ENCODE measurements at regions not wholly inside any gene's neighbourhood (a gene's known extent, or its start where the extent isn't known, plus 50 kb on each side); places are given as distances from the start of the nearest gene placed in this dataset.

GRCh38 chr2:17302281-17302680, 216.0 kb downstream of the RAD51AP2 start:
- DNase-seq: no peak

GRCh38 chr2:17301437-17301836, 216.8 kb downstream of the RAD51AP2 start:
- DNase-seq: no peak

GRCh38 chr2:17299891-17300540, 218.2 kb downstream of the RAD51AP2 start:
- DNase-seq: no peak

- no peak for DNase-seq
Observed at GRCh38 chr2:17298453-17298852, 219.8 kb downstream of the RAD51AP2 start.

- no peak for DNase-seq
Observed at GRCh38 chr2:17296686-17297085, 221.6 kb downstream of the RAD51AP2 start.

- no peak for DNase-seq
Observed at GRCh38 chr2:17289669-17290068, 228.6 kb downstream of the RAD51AP2 start.

- no peak for DNase-seq
Observed at GRCh38 chr2:17287183-17287582, 231.1 kb downstream of the RAD51AP2 start.

- DNase-seq: no peak
Observed at GRCh38 chr2:17282826-17283225, 235.4 kb downstream of the RAD51AP2 start.

GRCh38 chr2:17282245-17282644, 236.0 kb downstream of the RAD51AP2 start:
- no peak for DNase-seq

GRCh38 chr2:17276220-17276619, 242.0 kb downstream of the RAD51AP2 start:
- no peak for DNase-seq

GRCh38 chr2:17272652-17273525, 245.4 kb downstream of the RAD51AP2 start:
- DNase-seq: no peak

GRCh38 chr2:17272170-17272569, 246.1 kb downstream of the RAD51AP2 start:
- DNase-seq: no peak

GRCh38 chr2:17271416-17271815, 246.8 kb downstream of the RAD51AP2 start:
- DNase-seq: no peak

GRCh38 chr2:17270894-17271293, 247.3 kb downstream of the RAD51AP2 start:
- DNase-seq: no peak

- no peak for DNase-seq
Observed at GRCh38 chr2:17263570-17263968, 254.7 kb downstream of the RAD51AP2 start.

- DNase-seq: no peak
Observed at GRCh38 chr2:17262854-17263569, 255.2 kb downstream of the RAD51AP2 start.

- DNase-seq: no peak
Observed at GRCh38 chr2:17259613-17260012, 258.6 kb downstream of the RAD51AP2 start.

- no peak for DNase-seq
Observed at GRCh38 chr2:17258861-17259260, 259.4 kb downstream of the RAD51AP2 start.

- DNase-seq: no peak
Observed at GRCh38 chr2:17257189-17257909, 260.9 kb downstream of the RAD51AP2 start.

- DNase-seq: no peak
Observed at GRCh38 chr2:17255071-17255470, 263.2 kb downstream of the RAD51AP2 start.

GRCh38 chr2:17254421-17254820, 263.8 kb downstream of the RAD51AP2 start:
- DNase-seq: no peak

- DNase-seq: no peak
Observed at GRCh38 chr2:17252258-17252657, 266.0 kb downstream of the RAD51AP2 start.

- no peak for DNase-seq
Observed at GRCh38 chr2:17251171-17251570, 267.1 kb downstream of the RAD51AP2 start.

All from NCI-H1694 treated with DMSO at 0.1 percent for 48 hours (cell line).